T-helper 17 cell (primary cell): ENCODE measurements at regions not wholly inside any gene's neighbourhood (a gene's known extent, or its start where the extent isn't known, plus 50 kb on each side); places are given as distances from the start of the nearest gene placed in this dataset.
"Not testable (repeated sequence)": the region's sequence is repeated elsewhere in the genome, so short reads cannot be mapped to it uniquely, and the experiment has no call there.

ENCODE experiments used
- ATAC-seq: fragments of 150-1000 bp; cut with Tn5 transposase; 2 replicates; pipeline ENCODE4 v1.10.0; 2021; ENCODE audit warnings: mild to moderate bottlenecking, moderate library complexity
- DNase-seq, 3 donors: peaks; one replicate each; pipeline versions ENCODE4 v3.0.0 to v3.0.0-alpha.2; 2020 to 2021
- H3K9me3 ChIP-seq: one replicate; pipeline ENCODE4 v1.7.0; 2013; ENCODE audit warnings: low read length, mild to moderate bottlenecking; ENCODE audit not compliant: control insufficient read depth, poor library complexity, severe bottlenecking
- H3K27ac Mint-ChIP-seq: one replicate; pipeline ENCODE4 v1.8.0; 2022; ENCODE audit warnings: mild to moderate bottlenecking, moderate library complexity, mixed read lengths
- H3K27me3 Mint-ChIP-seq: one replicate; pipeline ENCODE4 v1.8.0; 2022; ENCODE audit warnings: mixed read lengths
- H3K36me3 Mint-ChIP-seq: one replicate; pipeline ENCODE4 v1.8.0; 2022; ENCODE audit warnings: low read depth, mixed read lengths
- H3K4me1 Mint-ChIP-seq: one replicate; pipeline ENCODE4 v1.8.0; 2022; ENCODE audit warnings: mild to moderate bottlenecking, mixed read lengths
- H3K4me3 Mint-ChIP-seq: one replicate; pipeline ENCODE4 v1.8.0; 2022; ENCODE audit warnings: mild to moderate bottlenecking, moderate library complexity, mixed read lengths

GRCh38 chr13:74751739-74752138, 617.5 kb upstream of the KLF12 start:
- Mint-ChIP-seq H3K36me3 (peaks cover 3% of the 10 kb centered on the region), H3K4me3 (no peak overlapping the region), H3K27me3 (no peaks in the 10 kb centered on the region), H3K4me1 (no peaks in the 10 kb centered on the region), H3K27ac (no peak overlapping the region)
- DNase-seq (no peak), ATAC-seq (no peak)
- no peaks in the 10 kb centered on the region for H3K9me3 ChIP-seq

DNA sequence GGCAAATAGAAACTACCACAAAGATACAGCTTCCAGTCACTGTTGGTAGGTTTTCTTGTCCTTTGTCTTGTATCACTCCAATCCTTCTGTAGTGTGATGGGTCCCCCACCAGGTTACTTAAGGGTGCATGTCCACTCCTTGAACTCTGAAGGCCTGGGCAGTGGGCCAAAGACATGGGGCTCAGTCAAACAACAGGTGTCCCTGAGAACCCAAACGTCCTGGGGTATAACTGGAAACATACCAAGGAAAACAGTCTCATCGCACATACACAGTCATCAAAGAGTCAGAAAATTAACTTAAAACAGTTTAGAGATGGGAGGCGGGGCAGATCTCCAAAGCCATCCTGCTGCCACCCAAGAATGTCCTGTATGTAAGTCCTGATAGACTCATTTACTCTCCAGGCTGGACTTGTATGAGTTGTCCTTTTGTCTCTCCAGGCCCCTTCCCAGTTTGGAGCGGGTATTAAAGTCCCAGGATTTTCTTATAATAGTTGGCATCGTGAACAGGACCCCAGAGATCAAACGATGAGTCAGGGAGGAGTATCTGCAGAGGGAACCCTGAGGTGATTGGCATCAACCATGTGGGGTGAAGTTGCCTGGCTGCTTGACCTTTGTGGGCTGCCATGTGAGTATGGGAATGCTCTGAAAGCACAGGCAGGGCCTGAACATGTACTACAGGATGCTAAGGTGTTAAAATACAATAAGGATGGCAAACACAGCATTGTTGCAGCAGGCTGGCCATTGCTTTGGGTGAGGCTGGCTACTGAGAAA, 613.2 kb upstream of the KLF12 start:
- no peaks in the 10 kb centered on the region for H3K4me1 Mint-ChIP-seq
- DNase-seq (no peak), ATAC-seq (no peak)
- H3K9me3 ChIP-seq, result no peaks in the 10 kb centered on the region
- peaks cover 2% of the 10 kb centered on the region for H3K36me3 Mint-ChIP-seq
- no peaks in the 10 kb centered on the region for H3K27me3 Mint-ChIP-seq
- no peak overlapping the region for H3K4me3 Mint-ChIP-seq
- no peak overlapping the region for H3K27ac Mint-ChIP-seq

GRCh38 chr13:74743992-74744391, 609.8 kb upstream of the KLF12 start:
- DNase-seq (no peak), ATAC-seq (no peak)
- H3K9me3 ChIP-seq, result no peaks in the 10 kb centered on the region
- Mint-ChIP-seq H3K27ac (no peak overlapping the region), H3K4me3 (no peak overlapping the region), H3K4me1 (no peaks in the 10 kb centered on the region), H3K27me3 (no peaks in the 10 kb centered on the region), H3K36me3 (no peaks in the 10 kb centered on the region)

GRCh38 chr13:74741732-74742131, 607.5 kb upstream of the KLF12 start:
- no peaks in the 10 kb centered on the region for H3K9me3 ChIP-seq
- Mint-ChIP-seq H3K27ac (no peak overlapping the region), H3K36me3 (no peaks in the 10 kb centered on the region), H3K4me3 (no peak overlapping the region), H3K4me1 (no peaks in the 10 kb centered on the region), H3K27me3 (peaks cover 8% of the 10 kb centered on the region)
- ATAC-seq, result no peak
- DNase-seq, result no peak

DNA sequence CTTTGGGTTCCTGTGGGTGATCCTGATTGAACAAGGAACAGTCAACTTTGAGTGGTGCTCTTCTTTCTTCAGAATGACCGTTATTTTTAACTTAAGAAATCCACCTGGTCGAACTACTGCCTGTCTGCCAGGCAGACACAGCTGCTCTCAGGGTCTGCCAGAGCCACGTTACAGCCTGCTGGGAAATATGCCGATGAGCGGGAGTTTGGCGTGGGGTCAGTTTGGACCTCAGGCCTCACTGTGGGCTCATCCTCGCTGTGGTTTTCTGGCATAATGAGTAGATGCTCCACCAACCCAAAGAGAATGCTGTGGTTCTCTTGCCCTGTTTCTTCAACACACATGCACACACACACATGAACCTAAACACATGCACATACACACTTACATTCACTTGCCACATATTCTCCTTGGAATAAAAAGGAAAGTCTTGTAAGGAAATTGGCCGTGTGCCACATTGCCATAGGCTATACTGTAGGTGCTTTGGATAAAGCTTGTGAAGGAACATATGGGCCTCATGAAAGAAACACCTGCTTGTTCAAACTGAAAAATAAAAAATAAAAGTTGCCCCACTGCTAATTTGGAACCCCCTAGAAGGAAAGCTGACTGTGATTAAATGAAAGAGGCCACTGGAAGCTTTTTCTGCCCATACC, 598.7 kb upstream of the KLF12 start:
- DNase-seq, result no peak
- no peaks in the 10 kb centered on the region for H3K9me3 ChIP-seq
- Mint-ChIP-seq H3K4me3 (no peak overlapping the region), H3K36me3 (no peaks in the 10 kb centered on the region), H3K27ac (no peak overlapping the region), H3K27me3 (peaks cover 22% of the 10 kb centered on the region), H3K4me1 (no peaks in the 10 kb centered on the region)
- ATAC-seq, result no peak

DNA sequence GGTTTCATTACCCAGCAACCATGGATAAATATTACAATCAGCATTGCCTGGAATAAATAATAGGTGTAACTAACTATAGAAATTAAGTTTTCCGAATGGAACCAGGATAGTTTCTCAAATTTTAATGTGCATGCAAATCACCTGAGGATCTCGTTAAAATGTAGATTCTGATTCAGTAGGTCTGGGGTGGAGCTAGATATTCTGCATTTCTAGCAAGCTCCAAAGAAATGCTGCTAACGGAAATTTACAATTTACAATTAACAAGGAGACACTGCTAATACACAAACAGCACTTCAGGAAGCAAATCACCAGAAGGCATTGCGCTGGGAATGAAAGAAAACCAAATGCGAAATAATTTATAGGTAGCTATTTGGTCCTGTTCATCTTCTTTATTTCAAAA, 597.5 kb upstream of the KLF12 start:
- Mint-ChIP-seq H3K4me1 (peaks cover 4% of the 10 kb centered on the region), H3K27me3 (peaks cover 14% of the 10 kb centered on the region), H3K36me3 (no peaks in the 10 kb centered on the region), H3K27ac (no peak overlapping the region), H3K4me3 (no peak overlapping the region)
- no peak for DNase-seq
- ATAC-seq, result no peak
- H3K9me3 ChIP-seq, result no peaks in the 10 kb centered on the region

DNA sequence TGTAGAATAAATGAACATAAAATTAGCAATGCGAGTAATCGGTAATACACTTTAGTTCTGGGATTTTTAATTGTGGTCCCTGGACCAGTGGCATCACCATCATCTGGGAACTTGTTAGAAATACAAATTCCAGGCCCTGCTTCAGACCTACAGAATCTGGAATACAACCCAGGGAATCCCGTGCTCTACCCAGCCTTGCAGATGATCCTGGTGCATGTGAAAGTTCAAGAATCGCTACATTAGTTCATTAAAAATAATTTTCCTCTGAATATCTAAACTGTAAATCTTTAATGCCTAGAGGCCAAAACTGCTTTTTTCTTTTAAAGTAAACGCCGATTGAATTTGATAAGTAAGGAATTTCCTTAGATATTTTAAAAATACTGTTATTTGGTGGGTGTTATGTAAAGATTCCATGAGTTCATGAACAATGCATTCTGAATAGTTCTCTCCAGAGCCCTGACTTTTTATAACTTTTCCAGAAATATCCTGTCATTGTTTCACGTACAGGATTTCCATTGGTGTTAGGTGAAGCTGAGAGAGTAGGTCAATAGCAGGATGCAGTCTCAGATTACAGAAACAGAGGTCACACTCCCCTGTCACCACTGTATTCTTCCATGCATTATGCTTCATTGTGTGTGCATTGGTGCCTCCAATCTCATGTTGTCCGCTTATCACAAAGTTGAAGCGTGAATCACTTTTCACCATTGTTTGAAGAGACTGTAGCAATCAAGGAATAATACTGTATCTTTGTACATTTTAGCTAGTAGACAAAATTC, 596.5 kb upstream of the KLF12 start:
- H3K9me3 ChIP-seq, result no peaks in the 10 kb centered on the region
- Mint-ChIP-seq H3K36me3 (no peaks in the 10 kb centered on the region), H3K4me1 (peaks cover 4% of the 10 kb centered on the region), H3K27ac (no peak overlapping the region), H3K4me3 (no peak overlapping the region), H3K27me3 (peaks cover 14% of the 10 kb centered on the region)
- no peak for DNase-seq
- ATAC-seq, result no peak

GRCh38 chr13:74726206-74726605, 592.0 kb upstream of the KLF12 start:
- no peaks in the 10 kb centered on the region for H3K9me3 ChIP-seq
- peaks cover 10% of the 10 kb centered on the region for H3K27me3 Mint-ChIP-seq
- no peaks in the 10 kb centered on the region for H3K36me3 Mint-ChIP-seq
- H3K4me3 Mint-ChIP-seq, result no peak overlapping the region
- peaks cover 4% of the 10 kb centered on the region for H3K4me1 Mint-ChIP-seq
- ATAC-seq (no peak), DNase-seq (no peak)
- H3K27ac Mint-ChIP-seq, result no peak overlapping the region

DNA sequence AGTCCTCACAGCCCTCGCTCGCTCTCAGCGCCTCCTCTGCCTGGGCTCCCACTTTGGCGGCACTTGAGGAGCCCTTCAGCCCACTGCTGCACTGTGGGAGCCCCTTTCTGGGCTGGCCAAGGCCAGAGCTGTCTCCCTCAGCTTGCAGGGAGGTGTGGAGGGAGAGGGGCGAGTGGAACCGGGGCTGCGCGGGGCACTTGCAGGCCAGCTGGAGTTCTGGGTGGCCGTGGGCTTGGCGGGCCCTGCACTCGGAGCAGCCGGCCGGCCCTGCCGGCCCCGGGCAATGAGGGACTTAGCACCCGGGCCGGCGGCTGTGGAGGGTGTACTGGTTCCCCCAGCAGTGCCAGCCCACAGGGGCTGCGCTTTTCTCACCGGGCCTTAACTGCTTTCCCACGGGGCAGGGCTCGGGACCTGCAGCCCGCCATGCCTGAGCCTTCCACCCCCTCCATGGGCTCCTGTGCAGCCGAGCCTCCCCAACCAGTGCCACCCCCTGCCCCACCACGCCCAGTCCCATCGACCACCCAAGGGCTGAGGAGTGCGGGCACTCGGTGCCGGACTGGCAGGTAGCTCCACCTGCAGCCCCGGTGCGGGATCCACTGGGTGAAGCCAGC, 584.1 kb upstream of the KLF12 start:
- H3K36me3 Mint-ChIP-seq, H3K4me3 Mint-ChIP-seq, H3K9me3 ChIP-seq, DNase-seq, ATAC-seq, H3K4me1 Mint-ChIP-seq, H3K27ac Mint-ChIP-seq: not testable (repeated sequence)
- peaks cover 11% of the 10 kb centered on the region for H3K27me3 Mint-ChIP-seq

DNA sequence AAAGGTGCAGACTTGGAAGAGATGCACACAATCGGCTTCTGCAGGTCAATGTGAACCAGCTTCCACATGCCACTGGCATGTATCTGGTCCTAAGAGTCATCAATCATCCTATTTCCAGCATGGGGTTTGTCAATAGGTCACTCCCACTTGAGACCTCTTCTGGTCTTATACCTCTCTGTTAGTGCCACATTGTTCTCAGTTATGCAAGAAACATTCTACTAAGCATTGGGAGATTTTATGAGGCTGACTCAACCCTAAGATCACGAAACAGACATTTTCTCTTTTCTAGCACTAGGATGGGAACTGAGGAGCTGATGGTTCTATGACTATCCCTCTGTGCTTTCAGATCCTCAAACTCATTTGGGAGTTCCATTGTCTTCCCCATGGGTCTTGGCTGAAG, 581.5 kb upstream of the KLF12 start:
- DNase-seq (no peak), ATAC-seq (no peak)
- no peaks in the 10 kb centered on the region for H3K36me3 Mint-ChIP-seq
- H3K4me3 Mint-ChIP-seq, result no peak overlapping the region
- H3K9me3 ChIP-seq, result no peaks in the 10 kb centered on the region
- H3K27me3 Mint-ChIP-seq, result peaks cover 6% of the 10 kb centered on the region
- no peaks in the 10 kb centered on the region for H3K4me1 Mint-ChIP-seq
- no peak overlapping the region for H3K27ac Mint-ChIP-seq

DNA sequence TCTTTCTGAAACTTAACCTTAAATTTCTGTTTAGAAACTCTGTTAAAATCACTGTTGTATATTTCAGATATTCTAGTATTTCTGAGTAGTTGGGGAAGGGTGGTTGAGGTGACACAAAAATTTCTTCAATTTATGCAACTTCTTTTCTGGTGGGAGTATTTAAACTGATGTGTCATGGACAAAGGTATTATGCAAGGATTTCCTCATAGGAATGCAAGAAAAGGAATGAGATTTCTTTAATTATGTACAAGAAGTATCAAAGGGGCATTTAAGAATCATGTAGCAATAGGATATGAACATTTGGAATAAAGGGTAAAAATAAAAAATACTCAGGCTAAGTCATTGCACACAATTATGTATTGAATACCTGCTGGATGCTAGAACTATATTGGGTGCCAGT, 575.8 kb upstream of the KLF12 start:
- Mint-ChIP-seq H3K4me1 (no peaks in the 10 kb centered on the region), H3K36me3 (no peaks in the 10 kb centered on the region), H3K27me3 (peaks cover 5% of the 10 kb centered on the region), H3K4me3 (no peak overlapping the region), H3K27ac (no peak overlapping the region)
- DNase-seq (no peak), ATAC-seq (no peak)
- no peaks in the 10 kb centered on the region for H3K9me3 ChIP-seq

- ATAC-seq, result no peak
- no peak overlapping the region for H3K4me3 Mint-ChIP-seq
These were observed 575.0 kb upstream of the KLF12 start for GRCh38 chr13:74709226-74709625.

GRCh38 chr13:74708629-74709028, 574.4 kb upstream of the KLF12 start:
- peaks cover 13% of the 10 kb centered on the region for H3K27me3 Mint-ChIP-seq
- no peak overlapping the region for H3K4me3 Mint-ChIP-seq
- no peaks in the 10 kb centered on the region for H3K4me1 Mint-ChIP-seq

More at GRCh38 chr13:74709226-74709625, 575.0 kb upstream of the KLF12 start:
- Mint-ChIP-seq H3K27me3 (peaks cover 12% of the 10 kb centered on the region), H3K36me3 (no peaks in the 10 kb centered on the region), H3K27ac (no peak overlapping the region), H3K4me1 (no peaks in the 10 kb centered on the region)
- H3K9me3 ChIP-seq, result no peaks in the 10 kb centered on the region
- DNase-seq, result no peak

More at GRCh38 chr13:74708629-74709028, 574.4 kb upstream of the KLF12 start:
- no peak for DNase-seq
- no peaks in the 10 kb centered on the region for H3K36me3 Mint-ChIP-seq
- H3K9me3 ChIP-seq, result no peaks in the 10 kb centered on the region
- ATAC-seq, result no peak
- no peak overlapping the region for H3K27ac Mint-ChIP-seq
